Astrocyte (in vitro differentiated cells and primary cell): ENCODE measurements at regions not wholly inside any gene's neighbourhood (a gene's known extent, or its start where the extent isn't known, plus 50 kb on each side); places are given as distances from the start of the nearest gene placed in this dataset.

Experiments used
- DNase-seq: peaks from one replicate; pipeline ENCODE4 v3.0.0-alpha.2; 2010; ENCODE audit warnings: low read depth
- FAIRE-seq: peaks from 2 replicates; lab custom pipeline; 2011; peaks lifted over from hg19 to GRCh38; lab: Jason Lieb, UNC
- H2AFZ ChIP-seq: 2 replicates; pipeline ENCODE4 v1.6.0; 2012; ENCODE audit warnings: low read depth, low read length, inconsistent platforms
- H3K27ac ChIP-seq: 2 replicates; pipeline ENCODE4 v1.5.1; 2011; ENCODE audit warnings: low read depth, low read length, inconsistent platforms
- H3K27me3 ChIP-seq: 2 replicates; pipeline ENCODE4 v1.6.0; 2011; ENCODE audit warnings: low read length, inconsistent platforms; ENCODE audit not compliant: insufficient read depth
- H3K36me3 ChIP-seq: 2 replicates; pipeline ENCODE4 v1.5.1; 2011; ENCODE audit warnings: low read length, inconsistent platforms; ENCODE audit not compliant: insufficient read depth
- H3K4me1 ChIP-seq: 2 replicates; pipeline ENCODE4 v1.5.1; 2011; ENCODE audit warnings: low read length, inconsistent platforms; ENCODE audit not compliant: insufficient read depth
- H3K4me2 ChIP-seq: 2 replicates; pipeline ENCODE4 v1.6.0; 2012; ENCODE audit warnings: low read length, inconsistent platforms
- H3K4me3 ChIP-seq: 2 replicates; pipeline ENCODE4 v1.5.1; 2011; ENCODE audit warnings: low read depth, mild to moderate bottlenecking, low read length, inconsistent platforms; ENCODE audit not compliant: insufficient read depth
- H3K79me2 ChIP-seq: 2 replicates; pipeline ENCODE4 v1.6.0; 2012; ENCODE audit warnings: mild to moderate bottlenecking, low read length, inconsistent platforms; ENCODE audit not compliant: insufficient read depth
- H3K9ac ChIP-seq: 2 replicates; pipeline ENCODE4 v1.6.0; 2012; ENCODE audit warnings: mild to moderate bottlenecking, low read length, inconsistent platforms
- H3K9me3 ChIP-seq: 2 replicates; pipeline ENCODE4 v1.5.1; 2012; ENCODE audit warnings: low read depth, mild to moderate bottlenecking, low read length, inconsistent platforms; ENCODE audit not compliant: insufficient read depth
- H4K20me1 ChIP-seq: 2 replicates; pipeline ENCODE4 v1.6.0; 2012; ENCODE audit warnings: low read length, inconsistent platforms; ENCODE audit not compliant: insufficient read depth
- H3K27ac Mint-ChIP-seq: one replicate; pipeline ENCODE4 v1.8.0; 2021; ENCODE audit warnings: mild to moderate bottlenecking, mixed read lengths; ENCODE audit not compliant: unreplicated experiment
- H3K27me3 Mint-ChIP-seq: one replicate; pipeline ENCODE4 v1.8.0; 2021; ENCODE audit warnings: low read depth, mixed read lengths; ENCODE audit not compliant: unreplicated experiment
- H3K36me3 Mint-ChIP-seq: one replicate; pipeline ENCODE4 v1.8.0; 2021; ENCODE audit warnings: low read depth, mixed read lengths; ENCODE audit not compliant: unreplicated experiment
- H3K4me1 Mint-ChIP-seq: one replicate; pipeline ENCODE4 v1.8.0; 2021; ENCODE audit warnings: low read depth, mixed read lengths; ENCODE audit not compliant: unreplicated experiment
- H3K4me3 Mint-ChIP-seq: one replicate; pipeline ENCODE4 v1.8.0; 2021; ENCODE audit warnings: mild to moderate bottlenecking, moderate library complexity, mixed read lengths; ENCODE audit not compliant: unreplicated experiment
- H3K9me3 Mint-ChIP-seq: one replicate; pipeline ENCODE4 v1.8.0; 2021; ENCODE audit warnings: mild to moderate bottlenecking, mixed read lengths; ENCODE audit not compliant: unreplicated experiment
- CTCF ChIP-seq: IDR thresholded peaks from 2 replicates; pipeline ENCODE4 v1.5.1; 2011; ENCODE audit warnings: low read depth, mild to moderate bottlenecking, inconsistent platforms, low read length, moderate library complexity; ENCODE audit not compliant: insufficient read depth
- EZH2 ChIP-seq: IDR thresholded peaks from 2 replicates; pipeline ENCODE4 v1.6.1; 2012; ENCODE audit warnings: mild to moderate bottlenecking, low read length, inconsistent platforms; ENCODE audit not compliant: insufficient read depth

- no peaks in the 10 kb centered on the region for H3K9me3 Mint-ChIP-seq
- no peak for TF ChIP-seq CTCF
- no peak for TF ChIP-seq EZH2
- no peaks in the 10 kb centered on the region for H3K36me3 Mint-ChIP-seq
- Histone ChIP-seq H3K4me3 (no peak overlapping the region), H3K9ac (no peak overlapping the region), H4K20me1 (no peaks in the 10 kb centered on the region), H3K27me3 (no peaks in the 10 kb centered on the region), H3K4me2 (no peak overlapping the region), H3K36me3 (no peaks in the 10 kb centered on the region), H2AFZ (no peak overlapping the region), H3K27ac (no peak overlapping the region), H3K9me3 (no peaks in the 10 kb centered on the region), H3K4me1 (no peaks in the 10 kb centered on the region), H3K79me2 (no peaks in the 10 kb centered on the region)
- FAIRE-seq (no peak), DNase-seq (no peak)
- H3K27me3 Mint-ChIP-seq = no peaks in the 10 kb centered on the region
- no peak overlapping the region for H3K27ac Mint-ChIP-seq
- no peak overlapping the region for H3K4me3 Mint-ChIP-seq
- no peaks in the 10 kb centered on the region for H3K4me1 Mint-ChIP-seq
Observed at GRCh38 chr6:50369996-50370395, 320.3 kb upstream of the DEFB112 start.

GRCh38 chr6:50380406-50381098, 330.8 kb upstream of the DEFB112 start:
- H3K4me1 Mint-ChIP-seq = no peaks in the 10 kb centered on the region
- H3K36me3 Mint-ChIP-seq = no peaks in the 10 kb centered on the region
- Histone ChIP-seq H3K9ac (no peak overlapping the region), H3K27me3 (no peaks in the 10 kb centered on the region), H3K79me2 (no peaks in the 10 kb centered on the region), H3K36me3 (no peaks in the 10 kb centered on the region), H3K4me2 (no peak overlapping the region), H3K9me3 (peaks cover 3% of the 10 kb centered on the region), H3K4me1 (no peaks in the 10 kb centered on the region), H4K20me1 (no peaks in the 10 kb centered on the region), H2AFZ (no peak overlapping the region), H3K4me3 (no peak overlapping the region), H3K27ac (no peak overlapping the region)
- TF ChIP-seq CTCF = no peak
- no peak for TF ChIP-seq EZH2
- no peak overlapping the region for H3K4me3 Mint-ChIP-seq
- no peak for DNase-seq
- no peak overlapping the region for H3K27ac Mint-ChIP-seq
- no peaks in the 10 kb centered on the region for H3K27me3 Mint-ChIP-seq
- H3K9me3 Mint-ChIP-seq = no peaks in the 10 kb centered on the region
- FAIRE-seq = no peak

GRCh38 chr6:50381099-50381415, 331.3 kb upstream of the DEFB112 start:
- peaks cover 3% of the 10 kb centered on the region for H3K9me3 ChIP-seq
- no peaks in the 10 kb centered on the region for H3K79me2 ChIP-seq
- no peak overlapping the region for H3K4me2 ChIP-seq
- no peak overlapping the region for H3K4me3 ChIP-seq
- no peak for TF ChIP-seq EZH2
- TF ChIP-seq CTCF = no peak
- no peaks in the 10 kb centered on the region for H3K9me3 Mint-ChIP-seq
- no peaks in the 10 kb centered on the region for H3K27me3 Mint-ChIP-seq
- H3K27ac ChIP-seq = no peak overlapping the region
- no peak overlapping the region for H3K27ac Mint-ChIP-seq
- H3K36me3 ChIP-seq = no peaks in the 10 kb centered on the region
- FAIRE-seq = no peak
- H3K4me1 Mint-ChIP-seq = no peaks in the 10 kb centered on the region
- H3K4me3 Mint-ChIP-seq = no peak overlapping the region
- no peaks in the 10 kb centered on the region for H3K36me3 Mint-ChIP-seq
- no peaks in the 10 kb centered on the region for H3K4me1 ChIP-seq
- H4K20me1 ChIP-seq = no peaks in the 10 kb centered on the region
- no peaks in the 10 kb centered on the region for H3K27me3 ChIP-seq
- no peak overlapping the region for H2AFZ ChIP-seq
- DNase-seq = no peak
- no peak overlapping the region for H3K9ac ChIP-seq
